HepG2 (cell line): ENCODE measurements at regions not wholly inside any gene's neighbourhood (a gene's known extent, or its start where the extent isn't known, plus 50 kb on each side); places are given as distances from the start of the nearest gene placed in this dataset.

ENCODE experiments used
- ATAC-seq: fragments of 200-7000 bp; cut with Tn5 transposase; 3 replicates; pipeline ENCODE4 v1.9.1; 2020; ENCODE audit warnings: mild to moderate bottlenecking, moderate library complexity
- BruUV-seq: library from RNA; stranded (reverse); fragments of 400-500 nt; replicated peaks from 2 replicates; lab custom pipeline; 2021; lab: Mats Ljungman, UMichigan
- CTCF ChIA-PET: fragments of 300-600 bp; formaldehyde crosslinking; extraction: SDS; loops from one replicate; lab custom pipeline; 2021; ENCODE audit warnings: low total read pairs, inconsistent platforms, low intra/inter-chr PET ratio; lab: Yijun Ruan, JAX
- POLR2A ChIA-PET: fragments of 350-600 bp; sonication (Branson Sonifier 250); formaldehyde crosslinking; loops from one replicate; lab custom pipeline; 2020; ENCODE audit warnings: antibody characterized with exemption, inconsistent platforms; lab: Yijun Ruan, JAX
- DNase-seq: peaks from one replicate; pipeline ENCODE4 v3.0.0-alpha.2; 2015; ENCODE audit warnings: low spot score
- FAIRE-seq: peaks from 3 replicates; lab custom pipeline; 2011; peaks lifted over from hg19 to GRCh38; lab: Jason Lieb, UNC
- H2AFZ ChIP-seq: one replicate; pipeline ENCODE4 v1.6.1; 2011; ENCODE audit warnings: low read length, inconsistent platforms
- H3K27ac ChIP-seq: fragments of 300-600 bp; 3 replicates; pipeline ENCODE4 v1.8.0; 2011; ENCODE audit warnings: mixed run types, mild to moderate bottlenecking, mixed read lengths, low read length, inconsistent platforms; ENCODE audit not compliant: insufficient read depth; ENCODE audit errors: extremely low read length
- H3K27me3 ChIP-seq, 2 experiments: fragments of 200-600 bp in 1 of 2; 2 replicates in 1 of 2; 3 replicates in 1 of 2; pipeline versions ENCODE4 v1.6.0 to v1.8.0; 2011; ENCODE audit warnings: low read length in 2 of 2, mild to moderate bottlenecking in 2 of 2, moderate library complexity in 2 of 2, inconsistent platforms in 1 of 2; ENCODE audit not compliant: insufficient read depth in 2 of 2, control insufficient read depth in 1 of 2
- H3K36me3 ChIP-seq, 2 experiments: fragments of 200-600 bp in 1 of 2; replicated peaks in 1 of 2; 2 replicates in 1 of 2; 3 replicates in 1 of 2; pipeline versions ENCODE4 v1.5.1 to v1.8.0; 2011; ENCODE audit warnings: low read length in 2 of 2, inconsistent platforms in 1 of 2; ENCODE audit not compliant: insufficient read depth in 2 of 2, control insufficient read depth in 1 of 2
- H3K4me1 ChIP-seq: 2 replicates; pipeline ENCODE4 v1.5.1; 2012; ENCODE audit warnings: low read length, inconsistent platforms; ENCODE audit not compliant: insufficient read depth
- H3K4me2 ChIP-seq: 2 replicates; pipeline ENCODE4 v1.6.0; 2011; ENCODE audit warnings: low read depth, low read length, inconsistent platforms
- H3K4me3 ChIP-seq, 3 experiments: fragments of 200-600 bp in 1 of 3; sonication (generic), shearing (Covaris generic) in 1 of 3; replicated peaks in 1 of 3; 2 replicates each; pipeline ENCODE4 v1.5.1; 2011 to 2016; ENCODE audit warnings: low read length in 3 of 3, inconsistent platforms in 2 of 3, low read depth in 2 of 3, mild to moderate bottlenecking in 2 of 3, control low read depth in 1 of 3, mixed read lengths in 1 of 3; ENCODE audit not compliant: insufficient read depth in 1 of 3
- H3K79me2 ChIP-seq: one replicate; pipeline ENCODE4 v1.6.1; 2011; ENCODE audit warnings: low read length, inconsistent platforms; ENCODE audit not compliant: insufficient read depth
- H3K9ac ChIP-seq: 2 replicates; pipeline ENCODE4 v1.6.0; 2011; ENCODE audit warnings: mild to moderate bottlenecking, low read depth, low read length, inconsistent platforms; ENCODE audit not compliant: insufficient read depth
- H3K9me3 ChIP-seq: 2 replicates; pipeline ENCODE4 v1.5.1; 2012; ENCODE audit warnings: mild to moderate bottlenecking, low read length
- H4K20me1 ChIP-seq: 2 replicates; pipeline ENCODE4 v1.6.0; 2011; ENCODE audit warnings: inconsistent platforms, mild to moderate bottlenecking, low read length, moderate library complexity; ENCODE audit not compliant: insufficient read depth
- MEF2D ChIP-seq: sonication (generic); formaldehyde crosslinking; IDR thresholded peaks from 2 replicates; pipeline ENCODE4 v1.5.1; 2020; ENCODE audit warnings: mild to moderate bottlenecking, missing genetic modification reagents
- REL ChIP-seq: sonication (generic); formaldehyde crosslinking; conservative IDR thresholded peaks from 2 replicates; pipeline ENCODE4 v1.8.0; 2022; ENCODE audit warnings: mild to moderate bottlenecking, missing genetic modification reagents, moderate library complexity
- RORA ChIP-seq: sonication (generic); formaldehyde crosslinking; IDR thresholded peaks from 2 replicates; pipeline ENCODE4 v1.5.0; 2020; ENCODE audit warnings: mild to moderate bottlenecking, missing genetic modification reagents, moderate library complexity
- SP5 ChIP-seq: IDR thresholded peaks from 2 replicates; pipeline ENCODE4 v1.6.1; 2016; ENCODE audit warnings: low read depth, borderline replicate concordance
- YEATS4 ChIP-seq: sonication (generic); formaldehyde crosslinking; IDR thresholded peaks from 2 replicates; pipeline ENCODE4 v1.4.0; 2020; ENCODE audit warnings: missing genetic modification reagents, borderline replicate concordance
- ZNF570 ChIP-seq: sonication (generic); formaldehyde crosslinking; IDR thresholded peaks from 2 replicates; pipeline ENCODE4 v1.4.0; 2020; ENCODE audit warnings: mild to moderate bottlenecking, missing genetic modification reagents, borderline replicate concordance
- ZNF770 ChIP-seq: sonication (generic); formaldehyde crosslinking; IDR thresholded peaks from 2 replicates; pipeline ENCODE4 v1.5.0; 2020; ENCODE audit warnings: mild to moderate bottlenecking, missing genetic modification reagents
- ZNF850 ChIP-seq: sonication (generic); formaldehyde crosslinking; conservative IDR thresholded peaks from 2 replicates; pipeline ENCODE4 v1.9.0; 2021; ENCODE audit warnings: mild to moderate bottlenecking, missing genetic modification reagents
- WGBS: methylation state at CpG from one replicate; pipeline ENCODE4 v1.1.6; 2017; ENCODE audit warnings: low lambda C conversion rate; 5-methylcytosine and 5-hydroxymethylcytosine counted together
- in situ Hi-C: cut with HindIII; loops from 2 replicates; pipeline ENCODE4 v1.10.0; 2017; ENCODE audit warnings: low pct_unique_long_range_greater_than_20kb; ENCODE audit not compliant: extremely low pct_ligation_motif_present
- intact Hi-C: fragments of 100-400 bp; cut with micrococcal nuclease; formaldehyde crosslinking; loops from one replicate; pipeline ENCODE4 v1.10.0; 2022; ENCODE audit not compliant: unreplicated experiment
- TF ChIP-seq, protein P1 (sequence below): sonication (generic); formaldehyde crosslinking; IDR thresholded peaks from 2 replicates; pipeline ENCODE4 v1.9.0; 2021; ENCODE audit warnings: missing genetic modification reagents, borderline replicate concordance
- TF ChIP-seq, protein P2 (sequence below): sonication (generic); formaldehyde crosslinking; IDR thresholded peaks from 2 replicates; pipeline ENCODE4 v1.5.0; 2020; ENCODE audit warnings: missing genetic modification reagents

- TF ChIP-seq ZNF850 (CRISPR knock-in tag) = no peak
These were observed 312.1 kb downstream of the TFAP2C start (continued) for GRCh38 chr20:56941101-56941686.

DNA sequence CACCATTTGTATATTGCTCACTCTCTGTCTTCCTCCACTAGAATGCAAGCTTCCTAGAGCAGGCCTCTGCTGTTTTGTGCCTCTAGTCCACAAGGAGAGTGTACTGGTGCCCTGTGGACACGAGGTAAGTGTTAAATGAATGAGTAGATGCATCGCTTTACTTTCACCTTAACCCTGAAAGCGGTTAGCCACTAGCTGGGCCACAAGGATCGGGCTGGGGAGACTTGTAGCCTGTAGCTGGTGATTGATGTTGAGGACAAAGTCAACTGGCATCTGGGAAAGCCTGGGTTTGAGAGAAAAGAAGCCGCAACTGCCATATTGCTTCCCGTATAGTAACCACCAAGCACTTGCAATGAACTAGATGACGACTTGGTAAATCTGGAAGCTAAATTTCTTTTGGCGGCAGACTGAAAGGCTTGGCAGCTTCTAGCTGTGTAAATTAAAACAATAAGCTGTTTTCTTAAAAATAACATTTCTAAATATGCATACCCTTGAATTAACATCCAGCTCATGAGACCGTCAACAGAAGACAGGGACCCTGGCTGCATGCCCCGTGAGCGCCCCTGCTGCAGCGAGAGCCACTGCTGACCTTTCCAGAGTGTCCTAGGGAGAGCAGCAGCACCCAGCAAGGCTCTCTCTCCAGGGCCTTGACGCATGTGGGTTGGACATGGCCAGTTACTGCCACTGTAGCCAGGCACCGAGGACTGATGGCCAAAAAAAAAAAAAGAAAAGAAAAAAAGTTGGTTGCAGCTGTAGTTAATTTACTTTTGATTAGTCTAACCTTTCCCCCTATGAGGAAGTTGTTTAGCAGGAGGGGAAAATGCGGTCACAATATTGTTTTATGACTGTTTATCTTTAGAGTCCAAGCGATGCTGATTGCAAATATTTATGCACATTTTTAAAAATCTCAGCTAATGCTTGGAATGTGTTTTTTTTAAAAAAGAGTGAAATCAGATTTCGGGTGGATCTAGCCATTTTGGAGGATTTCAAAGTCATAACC lies 315.1 kb downstream of the TFAP2C start:
- CTCF ChIA-PET = no interaction called here

More for the DNA sequence above, 315.1 kb downstream of the TFAP2C start:
- WGBS = 25% methylated on average over 17 of the region's 17 CpGs
- no TSS peak for BruUV-seq
- Histone ChIP-seq H3K9ac (no peak overlapping the region), H3K4me2 (no peak overlapping the region), H3K4me1 (no peaks in the 10 kb centered on the region), H2AFZ (no peak overlapping the region), H3K4me3 (no peak overlapping the region), H4K20me1 (no peaks in the 10 kb centered on the region), H3K27me3 (peaks cover 12 to 58% of the 10 kb centered on the region in 2 experiments; a peak in 4 of 5 replicates), H3K79me2 (no peaks in the 10 kb centered on the region), H3K36me3 (no peaks in the 10 kb centered on the region), H3K27ac (no peak overlapping the region), H3K9me3 (no peaks in the 10 kb centered on the region)
- DNase-seq = no peak
- no peak for FAIRE-seq
- intact Hi-C loops = no loop called here
- in situ Hi-C loops = no loop called here
- ATAC-seq = no peak
- TF ChIP-seq RORA (CRISPR knock-in tag) (no peak), REL (CRISPR knock-in tag) (no peak), YEATS4 (no peak), ZNF770 (CRISPR knock-in tag) (no peak), MEF2D (CRISPR knock-in tag) (no peak), SP5 (CRISPR knock-in tag) (no peak), ZNF570 (CRISPR knock-in tag) (no peak)
- TF ChIP-seq, protein P1, sequence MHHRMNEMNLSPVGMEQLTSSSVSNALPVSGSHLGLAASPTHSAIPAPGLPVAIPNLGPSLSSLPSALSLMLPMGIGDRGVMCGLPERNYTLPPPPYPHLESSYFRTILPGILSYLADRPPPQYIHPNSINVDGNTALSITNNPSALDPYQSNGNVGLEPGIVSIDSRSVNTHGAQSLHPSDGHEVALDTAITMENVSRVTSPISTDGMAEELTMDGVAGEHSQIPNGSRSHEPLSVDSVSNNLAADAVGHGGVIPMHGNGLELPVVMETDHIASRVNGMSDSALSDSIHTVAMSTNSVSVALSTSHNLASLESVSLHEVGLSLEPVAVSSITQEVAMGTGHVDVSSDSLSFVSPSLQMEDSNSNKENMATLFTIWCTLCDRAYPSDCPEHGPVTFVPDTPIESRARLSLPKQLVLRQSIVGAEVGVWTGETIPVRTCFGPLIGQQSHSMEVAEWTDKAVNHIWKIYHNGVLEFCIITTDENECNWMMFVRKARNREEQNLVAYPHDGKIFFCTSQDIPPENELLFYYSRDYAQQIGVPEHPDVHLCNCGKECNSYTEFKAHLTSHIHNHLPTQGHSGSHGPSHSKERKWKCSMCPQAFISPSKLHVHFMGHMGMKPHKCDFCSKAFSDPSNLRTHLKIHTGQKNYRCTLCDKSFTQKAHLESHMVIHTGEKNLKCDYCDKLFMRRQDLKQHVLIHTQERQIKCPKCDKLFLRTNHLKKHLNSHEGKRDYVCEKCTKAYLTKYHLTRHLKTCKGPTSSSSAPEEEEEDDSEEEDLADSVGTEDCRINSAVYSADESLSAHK = no peak
- TF ChIP-seq, protein P2, sequence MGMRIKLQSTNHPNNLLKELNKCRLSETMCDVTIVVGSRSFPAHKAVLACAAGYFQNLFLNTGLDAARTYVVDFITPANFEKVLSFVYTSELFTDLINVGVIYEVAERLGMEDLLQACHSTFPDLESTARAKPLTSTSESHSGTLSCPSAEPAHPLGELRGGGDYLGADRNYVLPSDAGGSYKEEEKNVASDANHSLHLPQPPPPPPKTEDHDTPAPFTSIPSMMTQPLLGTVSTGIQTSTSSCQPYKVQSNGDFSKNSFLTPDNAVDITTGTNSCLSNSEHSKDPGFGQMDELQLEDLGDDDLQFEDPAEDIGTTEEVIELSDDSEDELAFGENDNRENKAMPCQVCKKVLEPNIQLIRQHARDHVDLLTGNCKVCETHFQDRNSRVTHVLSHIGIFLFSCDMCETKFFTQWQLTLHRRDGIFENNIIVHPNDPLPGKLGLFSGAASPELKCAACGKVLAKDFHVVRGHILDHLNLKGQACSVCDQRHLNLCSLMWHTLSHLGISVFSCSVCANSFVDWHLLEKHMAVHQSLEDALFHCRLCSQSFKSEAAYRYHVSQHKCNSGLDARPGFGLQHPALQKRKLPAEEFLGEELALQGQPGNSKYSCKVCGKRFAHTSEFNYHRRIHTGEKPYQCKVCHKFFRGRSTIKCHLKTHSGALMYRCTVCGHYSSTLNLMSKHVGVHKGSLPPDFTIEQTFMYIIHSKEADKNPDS (CRISPR knock-in tag) = no peak
- POLR2A ChIA-PET = no interaction called here
